Heart left ventricle (tissue), 16 donors: ENCODE measurements at regions not wholly inside any gene's neighbourhood (a gene's known extent, or its start where the extent isn't known, plus 50 kb on each side); places are given as distances from the start of the nearest gene placed in this dataset.
A peak's percentile ranks its signal among the peaks of the same experiment; 100 is the strongest.

Experiments used
- ATAC-seq, 4 donors: fragments of 200-7000 bp; cut with Tn5 transposase; one replicate each; pipeline ENCODE4 v1.9.1; 2020 to 2022; ENCODE audit warnings: moderate library complexity in 4 of 4, mild to moderate bottlenecking in 3 of 4, moderate number of reproducible peaks in 1 of 4
- DNase-seq, 5 donors: peaks; one replicate each; pipeline ENCODE4 v3.0.0-alpha.2; 2020
- H3K27ac ChIP-seq, 12 donors: fragments of 200-600 bp; sonication (generic) in 4 of 12; one replicate each; pipeline versions ENCODE4 v1.5.0 to v1.8.0; 2016 to 2022; ENCODE audit warnings: mild to moderate bottlenecking in 2 of 12
- H3K27me3 ChIP-seq, 9 donors: fragments of 200-600 bp; sonication (generic) in 2 of 9; one replicate each; pipeline versions ENCODE4 v1.5.1 to v1.8.0; 2016 to 2022; ENCODE audit warnings: mild to moderate bottlenecking in 3 of 9
- H3K36me3 ChIP-seq, 9 donors: fragments of 200-600 bp; sonication (generic) in 2 of 9; one replicate each; pipeline versions ENCODE4 v1.5.0 to v1.8.0; 2018 to 2022; ENCODE audit warnings: mild to moderate bottlenecking in 2 of 9
- H3K4me1 ChIP-seq, 12 donors: fragments of 200-600 bp; sonication (generic) in 4 of 12; one replicate each; pipeline versions ENCODE4 v1.5.0 to v1.8.0; 2016 to 2022; ENCODE audit warnings: mild to moderate bottlenecking in 3 of 12
- H3K4me3 ChIP-seq, 12 donors: fragments of 200-600 bp; sonication (generic) in 4 of 12; one replicate each; pipeline versions ENCODE4 v1.5.0 to v1.8.0; 2017 to 2022; ENCODE audit warnings: mild to moderate bottlenecking in 9 of 12, moderate library complexity in 4 of 12
- H3K9me3 ChIP-seq, 12 donors: fragments of 200-600 bp; sonication (generic) in 4 of 12; one replicate each; pipeline versions ENCODE4 v1.5.0 to v1.8.0; 2016 to 2022; ENCODE audit warnings: mild to moderate bottlenecking in 1 of 12
- CTCF ChIP-seq, 12 donors: fragments of 200-600 bp; sonication (generic) in 4 of 12; IDR thresholded peaks; one replicate each; pipeline versions ENCODE4 v1.5.0 to v1.8.0; 2018 to 2022; ENCODE audit warnings: antibody characterized with exemption in 12 of 12, mild to moderate bottlenecking in 5 of 12
- POLR2A ChIP-seq, 2 donors: fragments of 450-650 bp; IDR thresholded peaks; one replicate each; pipeline ENCODE4 v1.6.1; 2017; ENCODE audit warnings: antibody characterized with exemption in 2 of 2, mild to moderate bottlenecking in 2 of 2, moderate library complexity in 2 of 2
- WGBS, 4 donors: extraction: QIAGEN DNeasy Blood & Tissue Kit in 2 of 4; methylation state at CpG; one replicate each; pipeline versions ENCODE4 v1.1.5 to v1.1.7; 2013 to 2018; 5-methylcytosine and 5-hydroxymethylcytosine counted together
- intact Hi-C, 10 donors: fragments of 100-400 bp; cut with DNase I; formaldehyde crosslinking; loops; one replicate each; pipeline versions ENCODE4 v1.11.1 to v1.14.2; 2022
- donor health status: ischemic (EF 13 %, LVEDD 7.1; RV severe dilation, severe dysfunction).
- donor health status: healthy with polysubstance abuse.
- donor health status: DM: no; HTN: yes; CAD: no.
- donor health status: DM: no; HTN: no; CAD: no.
- donor health status: ischemic (EF 25% LVEDD 6.9; RV normal size, moderate dysfunction).
- donor health status: ischemic (EF 25% LVEDD 5.7; RV mildly dilated, moderate dysfunction).
- donor health status: healthy.
- donor health status: DM: yes; HTN: yes; CAD: no.
- donor health status: ischemic (EF 35%, LVEDD 5.7; RV mildly dilated, moderate dysfunction).
- donor health status: nonischemic (EF 11% LVEDD 7.7; RV severe dilation, severe dysfunction).
- donor health status: DM: yes; HTN: yes; CAD: no.
- donor health status: PGD.
- donor health status: ischemic (EF 29% LVEDD 5.4; RV normal size, mild dysfunction).
- donor health status: nonischemic (EF 23%, LVEDD 6.1; RV moderate dilation, normal function).

GRCh38 chr2:139194546-139194945 lies 414.4 kb upstream of the NXPH2 start:
- no peak overlapping the region for H3K4me3 ChIP-seq
- H3K4me1 ChIP-seq, result no peaks in the 10 kb centered on the region
- H3K27me3 ChIP-seq, result no peaks in the 10 kb centered on the region
- no peaks in the 10 kb centered on the region for H3K9me3 ChIP-seq
- WGBS, 4 donors, result 74 to 82% (median 78%) methylated on average over 7 of the region's 7 CpGs
- ATAC-seq (no peak), DNase-seq (no peak)
- no peak overlapping the region for H3K27ac ChIP-seq
- intact Hi-C loops, result no loop called here
- no peak for TF ChIP-seq CTCF (IDR thresholded peaks at IDR 0.05)
- TF ChIP-seq POLR2A (IDR thresholded peaks at IDR 0.05), result no peak
- no peaks in the 10 kb centered on the region for H3K36me3 ChIP-seq

GRCh38 chr2:139177041-139177440 lies 396.9 kb upstream of the NXPH2 start:
- TF ChIP-seq CTCF (IDR thresholded peaks at IDR 0.05), result no peak
- no peak for TF ChIP-seq POLR2A (IDR thresholded peaks at IDR 0.05)
- H3K27ac ChIP-seq, result peak overlapping the region in 1 of 12 donors; percentile 9
- DNase-seq (no peak), ATAC-seq (no peak)
- no peaks in the 10 kb centered on the region for H3K36me3 ChIP-seq
- H3K27me3 ChIP-seq, result no peaks in the 10 kb centered on the region
- H3K4me1 ChIP-seq, result no peaks in the 10 kb centered on the region
- H3K9me3 ChIP-seq, result peaks cover 0 to 2% (median 0%) of the 10 kb centered on the region in 12 donors
- no peak overlapping the region for H3K4me3 ChIP-seq
- intact Hi-C loops, result no loop called here
- 46 to 53% (median 49%) methylated on average over 3 of the region's 3 CpGs for WGBS, 4 donors

- DNase-seq (no peak), ATAC-seq (no peak)
- Histone ChIP-seq H3K4me3 (no peak overlapping the region), H3K27ac (no peak overlapping the region), H3K9me3 (peaks cover 0 to 2% (median 0%) of the 10 kb centered on the region in 12 donors), H3K36me3 (no peaks in the 10 kb centered on the region), H3K4me1 (no peaks in the 10 kb centered on the region), H3K27me3 (no peaks in the 10 kb centered on the region)
- no peak for TF ChIP-seq CTCF (IDR thresholded peaks at IDR 0.05)
- no peak for TF ChIP-seq POLR2A (IDR thresholded peaks at IDR 0.05)
- 78 to 82% (median 79%) methylated on average over 3 of the region's 3 CpGs for WGBS, 4 donors
- intact Hi-C loops, result no loop called here
Observed at GRCh38 chr2:139175510-139175909, 395.3 kb upstream of the NXPH2 start.

GRCh38 chr2:139170406-139170805 lies 390.2 kb upstream of the NXPH2 start:
- H3K4me3 ChIP-seq, result no peak overlapping the region
- H3K36me3 ChIP-seq, result no peaks in the 10 kb centered on the region
- DNase-seq, result no peak
- ATAC-seq, result no peak
- no peaks in the 10 kb centered on the region for H3K27me3 ChIP-seq
- no peaks in the 10 kb centered on the region for H3K9me3 ChIP-seq
- H3K4me1 ChIP-seq, result no peaks in the 10 kb centered on the region
- WGBS, 4 donors, result 27 to 36% (median 28%) methylated on average over 2 of the region's 2 CpGs
- H3K27ac ChIP-seq, result no peak overlapping the region
- TF ChIP-seq POLR2A (IDR thresholded peaks at IDR 0.05) (no peak), CTCF (IDR thresholded peaks at IDR 0.05) (no peak)
- intact Hi-C loops, result no loop called here
